ENCODE measurements at regions not wholly inside any gene's neighbourhood (a gene's known extent, or its start where the extent isn't known, plus 50 kb on each side); places are given as distances from the start of the nearest gene placed in this dataset.

DNA sequence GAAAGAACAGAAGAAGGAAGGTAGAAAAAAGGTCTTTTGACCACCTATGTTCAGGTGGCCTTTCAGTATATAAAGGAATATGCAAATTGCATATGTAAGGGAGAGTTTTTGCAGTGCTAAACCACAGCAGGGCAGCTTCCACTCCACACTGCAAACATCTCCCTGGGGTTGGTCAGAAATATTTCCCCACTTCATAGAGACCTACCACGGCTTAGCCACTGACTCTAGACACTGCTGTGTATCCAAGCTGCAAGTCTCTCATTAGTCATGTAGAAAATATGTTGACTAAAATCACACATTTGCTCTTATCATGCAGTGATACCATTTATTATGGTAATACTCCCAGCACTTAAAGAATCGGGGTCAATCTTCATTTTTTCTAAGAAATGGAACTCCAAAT lies 214.9 kb upstream of the NR2F2 start (continued):
- TF ChIP-seq, protein P1, sequence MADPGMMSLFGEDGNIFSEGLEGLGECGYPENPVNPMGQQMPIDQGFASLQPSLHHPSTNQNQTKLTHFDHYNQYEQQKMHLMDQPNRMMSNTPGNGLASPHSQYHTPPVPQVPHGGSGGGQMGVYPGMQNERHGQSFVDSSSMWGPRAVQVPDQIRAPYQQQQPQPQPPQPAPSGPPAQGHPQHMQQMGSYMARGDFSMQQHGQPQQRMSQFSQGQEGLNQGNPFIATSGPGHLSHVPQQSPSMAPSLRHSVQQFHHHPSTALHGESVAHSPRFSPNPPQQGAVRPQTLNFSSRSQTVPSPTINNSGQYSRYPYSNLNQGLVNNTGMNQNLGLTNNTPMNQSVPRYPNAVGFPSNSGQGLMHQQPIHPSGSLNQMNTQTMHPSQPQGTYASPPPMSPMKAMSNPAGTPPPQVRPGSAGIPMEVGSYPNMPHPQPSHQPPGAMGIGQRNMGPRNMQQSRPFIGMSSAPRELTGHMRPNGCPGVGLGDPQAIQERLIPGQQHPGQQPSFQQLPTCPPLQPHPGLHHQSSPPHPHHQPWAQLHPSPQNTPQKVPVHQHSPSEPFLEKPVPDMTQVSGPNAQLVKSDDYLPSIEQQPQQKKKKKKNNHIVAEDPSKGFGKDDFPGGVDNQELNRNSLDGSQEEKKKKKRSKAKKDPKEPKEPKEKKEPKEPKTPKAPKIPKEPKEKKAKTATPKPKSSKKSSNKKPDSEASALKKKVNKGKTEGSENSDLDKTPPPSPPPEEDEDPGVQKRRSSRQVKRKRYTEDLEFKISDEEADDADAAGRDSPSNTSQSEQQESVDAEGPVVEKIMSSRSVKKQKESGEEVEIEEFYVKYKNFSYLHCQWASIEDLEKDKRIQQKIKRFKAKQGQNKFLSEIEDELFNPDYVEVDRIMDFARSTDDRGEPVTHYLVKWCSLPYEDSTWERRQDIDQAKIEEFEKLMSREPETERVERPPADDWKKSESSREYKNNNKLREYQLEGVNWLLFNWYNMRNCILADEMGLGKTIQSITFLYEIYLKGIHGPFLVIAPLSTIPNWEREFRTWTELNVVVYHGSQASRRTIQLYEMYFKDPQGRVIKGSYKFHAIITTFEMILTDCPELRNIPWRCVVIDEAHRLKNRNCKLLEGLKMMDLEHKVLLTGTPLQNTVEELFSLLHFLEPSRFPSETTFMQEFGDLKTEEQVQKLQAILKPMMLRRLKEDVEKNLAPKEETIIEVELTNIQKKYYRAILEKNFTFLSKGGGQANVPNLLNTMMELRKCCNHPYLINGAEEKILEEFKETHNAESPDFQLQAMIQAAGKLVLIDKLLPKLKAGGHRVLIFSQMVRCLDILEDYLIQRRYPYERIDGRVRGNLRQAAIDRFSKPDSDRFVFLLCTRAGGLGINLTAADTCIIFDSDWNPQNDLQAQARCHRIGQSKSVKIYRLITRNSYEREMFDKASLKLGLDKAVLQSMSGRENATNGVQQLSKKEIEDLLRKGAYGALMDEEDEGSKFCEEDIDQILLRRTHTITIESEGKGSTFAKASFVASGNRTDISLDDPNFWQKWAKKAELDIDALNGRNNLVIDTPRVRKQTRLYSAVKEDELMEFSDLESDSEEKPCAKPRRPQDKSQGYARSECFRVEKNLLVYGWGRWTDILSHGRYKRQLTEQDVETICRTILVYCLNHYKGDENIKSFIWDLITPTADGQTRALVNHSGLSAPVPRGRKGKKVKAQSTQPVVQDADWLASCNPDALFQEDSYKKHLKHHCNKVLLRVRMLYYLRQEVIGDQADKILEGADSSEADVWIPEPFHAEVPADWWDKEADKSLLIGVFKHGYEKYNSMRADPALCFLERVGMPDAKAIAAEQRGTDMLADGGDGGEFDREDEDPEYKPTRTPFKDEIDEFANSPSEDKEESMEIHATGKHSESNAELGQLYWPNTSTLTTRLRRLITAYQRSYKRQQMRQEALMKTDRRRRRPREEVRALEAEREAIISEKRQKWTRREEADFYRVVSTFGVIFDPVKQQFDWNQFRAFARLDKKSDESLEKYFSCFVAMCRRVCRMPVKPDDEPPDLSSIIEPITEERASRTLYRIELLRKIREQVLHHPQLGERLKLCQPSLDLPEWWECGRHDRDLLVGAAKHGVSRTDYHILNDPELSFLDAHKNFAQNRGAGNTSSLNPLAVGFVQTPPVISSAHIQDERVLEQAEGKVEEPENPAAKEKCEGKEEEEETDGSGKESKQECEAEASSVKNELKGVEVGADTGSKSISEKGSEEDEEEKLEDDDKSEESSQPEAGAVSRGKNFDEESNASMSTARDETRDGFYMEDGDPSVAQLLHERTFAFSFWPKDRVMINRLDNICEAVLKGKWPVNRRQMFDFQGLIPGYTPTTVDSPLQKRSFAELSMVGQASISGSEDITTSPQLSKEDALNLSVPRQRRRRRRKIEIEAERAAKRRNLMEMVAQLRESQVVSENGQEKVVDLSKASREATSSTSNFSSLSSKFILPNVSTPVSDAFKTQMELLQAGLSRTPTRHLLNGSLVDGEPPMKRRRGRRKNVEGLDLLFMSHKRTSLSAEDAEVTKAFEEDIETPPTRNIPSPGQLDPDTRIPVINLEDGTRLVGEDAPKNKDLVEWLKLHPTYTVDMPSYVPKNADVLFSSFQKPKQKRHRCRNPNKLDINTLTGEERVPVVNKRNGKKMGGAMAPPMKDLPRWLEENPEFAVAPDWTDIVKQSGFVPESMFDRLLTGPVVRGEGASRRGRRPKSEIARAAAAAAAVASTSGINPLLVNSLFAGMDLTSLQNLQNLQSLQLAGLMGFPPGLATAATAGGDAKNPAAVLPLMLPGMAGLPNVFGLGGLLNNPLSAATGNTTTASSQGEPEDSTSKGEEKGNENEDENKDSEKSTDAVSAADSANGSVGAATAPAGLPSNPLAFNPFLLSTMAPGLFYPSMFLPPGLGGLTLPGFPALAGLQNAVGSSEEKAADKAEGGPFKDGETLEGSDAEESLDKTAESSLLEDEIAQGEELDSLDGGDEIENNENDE (IDR thresholded peaks at IDR 0.05; ENCODE audit: insufficient replicate concordance, low read length): no peak
- TF ChIP-seq SAP30 (IDR thresholded peaks at IDR 0.05; ENCODE audit: insufficient read depth, insufficient replicate concordance, low read length) (no peak), EP300 (IDR thresholded peaks at IDR 0.05; ENCODE audit: borderline replicate concordance in 1 of 2, low read depth in 2 of 2, low read length in 2 of 2) (no peak), KDM4A (IDR thresholded peaks at IDR 0.05; ENCODE audit: low read depth, low read length, severe bottlenecking) (no peak), NRF1 (IDR thresholded peaks at IDR 0.05; ENCODE audit: low read depth, low read length) (no peak), POLR2AphosphoS5 (IDR thresholded peaks at IDR 0.05; ENCODE audit: low read depth, low read length) (no peak), TAF1 (IDR thresholded peaks at IDR 0.05; ENCODE audit: low read depth, low read length) (no peak)
- TF ChIP-seq, protein P2, sequence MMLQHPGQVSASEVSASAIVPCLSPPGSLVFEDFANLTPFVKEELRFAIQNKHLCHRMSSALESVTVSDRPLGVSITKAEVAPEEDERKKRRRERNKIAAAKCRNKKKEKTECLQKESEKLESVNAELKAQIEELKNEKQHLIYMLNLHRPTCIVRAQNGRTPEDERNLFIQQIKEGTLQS (IDR thresholded peaks at IDR 0.05; ENCODE audit: insufficient read depth, low read depth, low read length): no peak
- TF ChIP-seq, protein P3, sequence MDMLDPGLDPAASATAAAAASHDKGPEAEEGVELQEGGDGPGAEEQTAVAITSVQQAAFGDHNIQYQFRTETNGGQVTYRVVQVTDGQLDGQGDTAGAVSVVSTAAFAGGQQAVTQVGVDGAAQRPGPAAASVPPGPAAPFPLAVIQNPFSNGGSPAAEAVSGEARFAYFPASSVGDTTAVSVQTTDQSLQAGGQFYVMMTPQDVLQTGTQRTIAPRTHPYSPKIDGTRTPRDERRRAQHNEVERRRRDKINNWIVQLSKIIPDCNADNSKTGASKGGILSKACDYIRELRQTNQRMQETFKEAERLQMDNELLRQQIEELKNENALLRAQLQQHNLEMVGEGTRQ (IDR thresholded peaks at IDR 0.05; ENCODE audit: low read length): no peak

Data from H1 (cell line).